GM12874 (cell line): ENCODE measurements at regions not wholly inside any gene's neighbourhood (a gene's known extent, or its start where the extent isn't known, plus 50 kb on each side); places are given as distances from the start of the nearest gene placed in this dataset.

Experiments
- CTCF ChIP-seq: IDR thresholded peaks from 2 replicates; pipeline ENCODE4 v1.5.1; 2011; ENCODE audit warnings: low read depth, mild to moderate bottlenecking, control low read depth, low read length, moderate library complexity; ENCODE audit not compliant: insufficient read depth

DNA sequence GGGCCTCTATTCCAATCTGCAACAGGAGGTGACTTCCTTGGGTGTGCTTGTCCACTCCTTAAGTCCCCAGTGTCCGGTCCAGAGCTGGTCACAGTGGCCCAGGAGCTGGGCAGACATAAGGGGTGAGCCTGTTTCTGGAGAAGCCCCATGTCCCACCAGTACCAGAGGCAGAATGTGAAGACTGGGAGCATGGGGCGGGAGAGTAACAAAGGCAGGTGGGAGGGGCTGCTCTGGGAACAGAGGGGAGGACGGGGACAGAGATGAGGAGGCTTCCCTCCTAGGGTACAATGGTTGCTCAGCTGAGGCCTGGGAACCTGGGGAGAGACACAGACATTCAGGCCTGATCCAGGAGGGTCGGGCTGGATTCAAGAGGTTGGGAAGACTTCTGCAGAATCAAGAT is 323.3 kb upstream of the TNRC6C start:
- TF ChIP-seq CTCF: no peak

DNA sequence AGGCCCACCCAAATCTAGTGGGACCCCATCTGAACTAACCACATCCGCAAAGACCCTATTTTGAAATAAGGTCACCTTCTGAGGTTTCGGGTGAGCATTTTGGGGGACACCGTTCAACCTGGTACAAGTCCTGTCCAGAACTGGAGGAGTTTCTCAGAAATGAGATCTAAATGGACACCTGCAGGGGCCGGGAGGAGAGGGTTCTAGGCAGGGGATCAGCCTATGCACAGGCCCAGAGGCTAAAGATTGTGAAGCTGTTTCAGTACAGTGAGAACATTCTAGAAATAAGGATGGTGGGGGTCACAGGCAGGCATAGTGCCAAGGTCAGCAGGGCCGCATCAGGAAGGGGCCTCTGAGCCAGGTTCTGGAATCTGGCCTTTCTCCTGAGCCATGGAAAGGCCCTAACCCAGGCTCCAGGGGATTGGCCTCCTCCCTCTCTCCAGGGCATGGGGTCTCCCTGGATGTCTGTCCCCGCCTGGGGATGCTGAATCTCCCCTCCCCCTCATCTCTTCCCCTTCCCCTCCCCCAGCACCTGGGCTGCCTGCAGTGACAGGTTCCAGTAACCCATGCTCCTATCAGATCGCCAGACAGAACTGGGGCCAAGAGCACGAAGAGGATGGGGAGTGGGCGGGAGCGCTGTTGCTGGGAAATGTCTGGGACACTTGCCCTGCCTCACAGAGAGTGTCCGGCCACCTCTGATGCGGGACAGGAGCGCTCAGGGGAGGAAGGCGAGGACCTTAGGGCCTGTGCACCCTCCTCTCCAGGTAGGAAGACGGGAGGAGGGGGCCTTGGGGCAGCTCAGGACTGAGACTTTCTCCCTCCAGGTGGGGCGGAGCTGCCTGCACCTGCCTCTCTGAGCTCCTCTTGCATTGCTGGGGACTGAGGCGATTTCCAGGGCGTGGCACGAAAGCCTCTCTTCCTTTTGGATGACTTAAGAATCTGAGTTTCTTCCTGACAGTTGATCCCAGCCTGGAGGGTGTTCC is 321.4 kb upstream of the TNRC6C start:
- TF ChIP-seq CTCF: no peak

DNA sequence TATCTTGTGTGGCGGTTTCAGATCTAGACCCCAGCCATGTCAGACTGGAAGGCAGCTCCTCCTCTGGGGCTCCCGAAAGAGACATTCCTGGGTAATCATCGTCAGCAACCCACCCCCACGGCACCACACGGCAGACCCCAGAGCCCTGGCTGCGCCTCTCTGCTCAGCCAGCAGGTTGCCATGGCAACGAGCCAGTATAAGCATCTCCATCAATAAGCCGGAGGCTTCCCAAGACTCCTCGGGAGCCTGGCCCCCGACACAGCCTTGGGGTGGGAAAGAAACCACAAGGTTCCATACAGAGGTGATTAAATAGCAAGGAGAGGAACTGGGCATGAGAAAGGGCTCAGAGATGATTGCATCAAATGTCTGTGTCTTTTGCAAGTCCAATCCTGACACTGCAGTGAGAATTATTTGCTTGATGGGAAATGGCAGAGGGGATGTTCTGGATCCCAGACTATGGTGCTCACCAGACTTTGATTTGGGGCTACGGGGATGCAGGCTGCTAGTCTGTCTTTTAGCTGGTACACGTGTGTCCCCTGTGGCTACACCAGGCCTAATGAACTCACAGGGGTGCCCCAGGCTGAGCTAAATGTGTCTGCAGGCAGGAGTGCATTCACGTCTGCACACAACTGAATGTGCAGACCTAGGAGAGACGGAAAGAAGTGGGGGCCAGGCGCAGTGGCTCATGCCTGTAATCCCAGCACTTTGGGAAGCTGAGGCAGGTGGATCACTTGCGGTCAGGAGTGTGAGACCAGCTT is 320.5 kb upstream of the TNRC6C start:
- TF ChIP-seq CTCF: no peak

GRCh38 chr17:77640252-77640651 is 318.3 kb upstream of the TNRC6C start:
- TF ChIP-seq CTCF: no peak

DNA sequence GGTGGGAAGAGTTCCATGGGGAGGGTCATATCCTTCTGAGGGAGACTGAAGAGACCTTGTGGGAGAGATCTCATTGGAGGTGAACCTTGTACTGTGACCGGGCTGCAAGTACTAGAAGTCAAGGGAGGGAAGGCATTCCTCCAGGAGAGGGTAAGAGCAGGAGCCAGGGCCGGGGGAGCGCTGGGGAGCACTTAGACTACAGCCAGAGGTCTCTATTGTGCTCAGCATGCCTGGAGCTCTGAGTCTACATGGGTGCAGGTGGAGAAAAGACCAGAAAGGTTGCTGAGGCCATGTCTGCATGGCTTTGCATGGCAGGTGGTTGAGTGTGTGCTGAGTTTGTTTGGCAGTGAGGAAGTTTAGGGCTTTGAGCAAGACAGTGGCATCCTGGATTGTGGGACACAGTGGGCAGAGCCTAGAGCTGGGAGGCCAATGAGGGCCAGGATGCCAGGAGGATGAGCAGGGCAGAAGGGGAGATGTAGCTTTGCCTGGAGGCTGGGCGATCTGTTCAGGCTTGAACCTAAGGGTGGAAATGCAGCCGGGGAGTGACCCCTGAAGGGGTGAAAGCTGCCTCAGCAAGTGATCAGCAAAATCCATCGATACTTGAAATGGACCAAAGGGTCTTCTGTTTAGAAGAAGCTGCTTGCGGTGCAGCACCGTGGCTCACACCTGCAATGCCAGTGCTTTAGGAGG is 317.4 kb upstream of the TNRC6C start:
- TF ChIP-seq CTCF: no peak

DNA sequence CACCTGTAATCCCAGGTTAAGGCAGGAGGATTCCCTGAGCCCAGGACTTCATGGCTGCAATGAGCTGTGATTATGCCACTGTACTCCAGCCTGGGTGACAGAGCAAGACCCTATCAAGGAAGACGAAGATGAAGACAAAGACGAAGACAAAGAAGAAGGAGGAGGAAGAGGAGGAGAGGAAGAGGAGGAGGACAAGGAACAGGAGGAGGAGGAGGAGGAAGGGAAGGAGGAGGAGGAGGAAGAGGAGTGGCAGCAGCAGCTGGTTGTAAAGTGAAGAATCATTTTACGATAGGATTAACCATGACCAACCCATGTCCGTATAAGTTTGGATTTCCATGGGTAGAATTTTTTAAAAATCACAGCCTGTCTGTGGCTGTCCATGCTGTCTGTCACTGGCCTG is 316.8 kb upstream of the TNRC6C start:
- TF ChIP-seq CTCF: no peak
